GM12874 (cell line): ENCODE measurements at regions not wholly inside any gene's neighbourhood (a gene's known extent, or its start where the extent isn't known, plus 50 kb on each side); places are given as distances from the start of the nearest gene placed in this dataset.
A peak's percentile ranks its signal among the peaks of the same experiment; 100 is the strongest.

Experiments
- TF ChIP-seq, protein P1 (sequence below): IDR thresholded peaks from 2 replicates; pipeline ENCODE4 v1.5.1; 2011; ENCODE audit warnings: low read depth, mild to moderate bottlenecking, control low read depth, low read length, moderate library complexity; ENCODE audit not compliant: insufficient read depth

DNA sequence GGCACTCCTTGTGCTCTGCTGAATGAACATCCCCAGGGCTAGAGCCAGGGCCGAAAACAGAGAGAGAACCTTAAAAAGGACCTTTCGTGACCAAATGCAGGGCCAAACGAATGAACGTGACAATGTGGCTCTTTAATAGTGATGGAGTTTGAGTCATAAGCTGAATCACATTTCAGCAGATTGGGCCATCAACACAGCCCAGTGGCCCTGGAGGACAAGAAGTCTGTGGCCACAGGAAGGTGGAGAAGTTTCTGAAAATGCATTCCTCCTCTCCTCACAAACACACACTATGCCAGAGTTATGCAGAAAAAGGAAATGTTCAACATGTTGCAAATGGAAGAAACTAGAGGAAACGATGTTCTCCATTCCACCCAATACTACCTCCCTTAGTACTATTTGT, 415.8 kb downstream of the HRH4 start:
- TF ChIP-seq, protein P1, sequence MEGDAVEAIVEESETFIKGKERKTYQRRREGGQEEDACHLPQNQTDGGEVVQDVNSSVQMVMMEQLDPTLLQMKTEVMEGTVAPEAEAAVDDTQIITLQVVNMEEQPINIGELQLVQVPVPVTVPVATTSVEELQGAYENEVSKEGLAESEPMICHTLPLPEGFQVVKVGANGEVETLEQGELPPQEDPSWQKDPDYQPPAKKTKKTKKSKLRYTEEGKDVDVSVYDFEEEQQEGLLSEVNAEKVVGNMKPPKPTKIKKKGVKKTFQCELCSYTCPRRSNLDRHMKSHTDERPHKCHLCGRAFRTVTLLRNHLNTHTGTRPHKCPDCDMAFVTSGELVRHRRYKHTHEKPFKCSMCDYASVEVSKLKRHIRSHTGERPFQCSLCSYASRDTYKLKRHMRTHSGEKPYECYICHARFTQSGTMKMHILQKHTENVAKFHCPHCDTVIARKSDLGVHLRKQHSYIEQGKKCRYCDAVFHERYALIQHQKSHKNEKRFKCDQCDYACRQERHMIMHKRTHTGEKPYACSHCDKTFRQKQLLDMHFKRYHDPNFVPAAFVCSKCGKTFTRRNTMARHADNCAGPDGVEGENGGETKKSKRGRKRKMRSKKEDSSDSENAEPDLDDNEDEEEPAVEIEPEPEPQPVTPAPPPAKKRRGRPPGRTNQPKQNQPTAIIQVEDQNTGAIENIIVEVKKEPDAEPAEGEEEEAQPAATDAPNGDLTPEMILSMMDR: no peak

DNA sequence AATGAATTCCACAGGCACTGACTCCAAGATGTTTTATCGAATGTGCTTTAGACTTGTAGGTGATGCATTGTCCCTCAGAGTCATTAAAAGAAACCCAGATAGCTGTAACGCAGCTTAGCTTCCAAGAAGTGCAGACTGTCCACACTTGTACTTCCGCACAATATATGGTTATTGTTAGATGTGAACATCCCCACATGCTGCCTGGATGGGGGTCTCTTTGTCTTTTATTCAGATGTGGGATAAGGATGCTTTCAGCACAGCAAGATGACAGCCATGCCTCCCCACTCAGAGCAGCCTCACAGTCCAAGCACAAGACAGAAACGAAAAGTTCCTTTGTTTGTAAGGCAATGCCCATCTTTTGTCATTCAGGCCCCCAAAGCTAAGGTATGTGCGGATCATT, 416.6 kb downstream of the HRH4 start:
- TF ChIP-seq, protein P1: no peak

DNA sequence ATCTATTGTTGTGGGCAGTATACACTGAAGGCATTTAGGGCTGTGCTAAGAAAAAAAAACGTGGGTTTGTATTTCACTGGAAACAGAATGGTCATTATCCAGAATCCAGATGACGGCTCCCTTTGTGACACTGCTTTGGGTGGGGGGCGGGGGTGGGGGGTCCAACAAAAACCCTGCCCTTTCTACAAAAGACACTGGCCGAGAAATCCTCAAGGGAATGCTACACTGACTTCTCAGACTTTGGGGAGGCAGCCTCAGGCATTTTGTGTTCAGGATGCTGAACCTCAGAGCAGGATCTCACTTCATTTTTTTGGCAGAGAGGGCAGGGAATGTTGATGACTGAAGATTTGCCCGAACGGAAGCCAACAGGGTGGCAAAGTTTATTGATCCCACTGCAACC, 417.1 kb downstream of the HRH4 start:
- TF ChIP-seq, protein P1: no peak

DNA sequence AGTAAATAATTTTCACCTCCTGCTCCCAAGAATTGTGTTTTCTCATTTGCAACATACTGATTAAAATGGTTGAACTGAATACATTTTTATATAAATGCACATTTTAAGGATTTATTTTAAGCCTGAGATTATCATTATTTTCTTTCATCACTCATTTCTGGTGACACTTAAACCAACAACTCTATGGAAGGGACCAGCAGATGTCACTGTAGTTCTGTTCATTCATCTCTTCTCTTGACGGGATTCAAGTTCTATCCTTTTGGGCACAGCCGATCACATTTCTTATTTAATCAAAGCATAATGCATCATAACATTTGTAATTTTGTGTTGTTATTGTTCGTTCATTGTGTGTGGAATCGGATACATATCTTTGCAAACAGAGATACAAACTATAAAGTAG, 417.9 kb downstream of the HRH4 start:
- TF ChIP-seq, protein P1: 0 out of 2 replicates have a peak, but pooled peaks have one; percentile 13

DNA sequence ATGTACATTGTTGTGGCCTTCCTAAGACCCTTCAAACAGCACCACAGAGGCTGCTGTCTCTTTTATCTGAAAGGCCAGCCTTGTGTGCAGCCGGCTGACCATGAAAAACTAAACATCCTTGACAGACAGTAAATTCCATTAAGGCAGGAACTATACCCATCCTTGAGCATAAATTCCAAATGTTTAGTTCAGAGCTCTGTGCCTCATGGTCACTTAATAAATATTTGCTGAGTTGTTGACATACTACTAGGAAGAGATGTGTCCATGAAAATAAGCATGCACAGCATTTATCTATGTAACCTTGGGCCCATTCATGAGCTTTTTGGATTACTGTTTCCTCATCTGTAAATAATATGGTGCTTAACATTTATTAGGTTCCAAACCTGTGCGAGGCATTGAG, 424.8 kb downstream of the HRH4 start:
- TF ChIP-seq, protein P1: no peak

DNA sequence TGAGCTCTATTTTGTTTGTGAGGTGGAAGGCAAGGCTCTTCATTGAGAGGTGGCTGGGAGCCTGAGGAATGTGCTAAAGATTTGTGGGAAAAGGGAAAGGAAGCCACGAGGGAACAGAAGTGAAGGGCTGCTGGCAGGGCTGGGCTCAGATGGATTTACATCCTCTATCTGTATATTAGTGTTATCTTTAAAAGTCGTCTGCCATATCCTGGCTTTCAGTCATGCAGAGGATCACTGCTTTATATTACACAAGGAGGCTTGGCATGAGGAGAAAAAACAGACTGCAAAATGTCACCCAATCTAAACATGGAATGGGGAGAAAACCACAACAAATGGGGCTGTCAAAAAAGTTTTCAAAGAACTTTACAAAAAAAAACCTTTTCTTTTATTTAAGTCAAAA, 434.4 kb downstream of the HRH4 start:
- TF ChIP-seq, protein P1: no peak

DNA sequence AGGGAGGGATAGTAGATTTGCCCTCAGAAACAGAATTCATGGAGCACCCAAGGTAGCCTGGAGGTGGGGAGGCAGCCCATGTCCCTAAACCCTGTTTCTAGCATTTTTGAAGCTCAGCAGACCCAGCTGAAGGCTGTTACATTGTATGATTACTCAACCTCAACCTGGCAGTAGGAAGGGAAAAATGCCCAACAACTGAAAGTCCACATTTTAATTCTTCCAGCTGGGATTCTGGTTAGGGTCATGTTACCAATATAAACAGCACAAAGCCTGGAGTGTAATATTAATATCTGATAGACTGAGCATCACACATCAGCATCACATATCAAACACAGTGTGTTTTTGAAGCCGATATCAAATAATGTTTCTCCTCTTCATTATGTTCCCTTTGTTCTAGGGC, 437.0 kb downstream of the HRH4 start:
- TF ChIP-seq, protein P1: no peak

DNA sequence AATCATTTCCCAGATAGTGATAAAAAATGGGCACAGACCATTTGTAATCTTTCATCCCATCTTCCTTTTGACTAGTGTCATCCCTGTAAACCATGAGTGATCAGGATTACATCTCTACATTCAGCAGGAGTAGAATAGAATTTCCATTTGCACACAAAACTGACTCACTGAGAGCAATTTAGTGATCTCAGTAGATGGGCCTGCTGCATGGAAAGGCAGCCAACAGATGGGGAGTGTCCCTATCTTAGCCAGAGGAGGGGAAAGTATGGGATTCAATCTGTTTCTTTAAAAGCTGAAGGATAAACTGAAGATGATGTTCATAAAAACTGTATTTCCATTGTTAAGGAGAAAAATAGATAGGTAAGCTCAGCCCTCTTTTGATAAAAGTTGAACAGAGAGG, 441.7 kb downstream of the ZNF521 start:
- TF ChIP-seq, protein P1: no peak
